RWPE1 (cell line): ENCODE measurements at regions not wholly inside any gene's neighbourhood (a gene's known extent, or its start where the extent isn't known, plus 50 kb on each side); places are given as distances from the start of the nearest gene placed in this dataset.

ENCODE experiments used
- CTCF ChIA-PET: fragments of 350-600 bp; sonication (Branson Sonifier 250); formaldehyde crosslinking; extraction: SDS; loops from one replicate; lab custom pipeline; 2021; lab: Yijun Ruan, JAX
- POLR2A ChIA-PET: fragments of 400-600 bp; formaldehyde crosslinking; extraction: SDS; loops from one replicate; lab custom pipeline; 2020; ENCODE audit warnings: antibody characterized with exemption; ENCODE audit not compliant: low non-redundant PET; lab: Yijun Ruan, JAX
- DNase-seq: peaks from one replicate; pipeline ENCODE4 v3.0.0; 2012; ENCODE audit warnings: low spot score
- H3K27ac ChIP-seq: fragments of 450-650 bp; 2 replicates; pipeline ENCODE4 v1.5.1; 2017
- TF ChIP-seq, protein P1 (sequence below): fragments of 450-650 bp; conservative IDR thresholded peaks from 2 replicates; pipeline ENCODE4 v1.5.1; 2017; ENCODE audit warnings: low read depth, mild to moderate bottlenecking

DNA sequence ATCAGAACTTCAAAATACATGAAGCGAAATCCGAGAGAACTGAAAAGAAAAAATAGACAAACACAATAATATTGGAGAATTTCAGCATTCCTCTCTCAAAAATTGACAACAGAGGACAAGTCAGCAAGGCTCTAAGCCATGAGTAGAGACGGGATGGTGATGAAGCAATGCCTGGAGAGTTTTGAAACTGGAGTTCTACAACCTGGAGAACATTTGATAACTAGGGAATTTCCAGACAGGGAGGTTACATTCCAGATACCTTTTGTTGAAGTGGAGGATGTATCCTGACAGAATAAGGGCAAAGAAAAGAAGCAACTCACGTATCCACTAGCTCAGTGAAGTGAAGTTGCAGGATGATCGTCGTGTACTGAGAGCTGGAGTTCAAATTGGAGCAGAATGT is 291.4 kb downstream of the CTTN start:
- TF ChIP-seq, protein P1, sequence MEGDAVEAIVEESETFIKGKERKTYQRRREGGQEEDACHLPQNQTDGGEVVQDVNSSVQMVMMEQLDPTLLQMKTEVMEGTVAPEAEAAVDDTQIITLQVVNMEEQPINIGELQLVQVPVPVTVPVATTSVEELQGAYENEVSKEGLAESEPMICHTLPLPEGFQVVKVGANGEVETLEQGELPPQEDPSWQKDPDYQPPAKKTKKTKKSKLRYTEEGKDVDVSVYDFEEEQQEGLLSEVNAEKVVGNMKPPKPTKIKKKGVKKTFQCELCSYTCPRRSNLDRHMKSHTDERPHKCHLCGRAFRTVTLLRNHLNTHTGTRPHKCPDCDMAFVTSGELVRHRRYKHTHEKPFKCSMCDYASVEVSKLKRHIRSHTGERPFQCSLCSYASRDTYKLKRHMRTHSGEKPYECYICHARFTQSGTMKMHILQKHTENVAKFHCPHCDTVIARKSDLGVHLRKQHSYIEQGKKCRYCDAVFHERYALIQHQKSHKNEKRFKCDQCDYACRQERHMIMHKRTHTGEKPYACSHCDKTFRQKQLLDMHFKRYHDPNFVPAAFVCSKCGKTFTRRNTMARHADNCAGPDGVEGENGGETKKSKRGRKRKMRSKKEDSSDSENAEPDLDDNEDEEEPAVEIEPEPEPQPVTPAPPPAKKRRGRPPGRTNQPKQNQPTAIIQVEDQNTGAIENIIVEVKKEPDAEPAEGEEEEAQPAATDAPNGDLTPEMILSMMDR: no peak
- DNase-seq: no peak
- H3K27ac ChIP-seq: no peak overlapping the region
- POLR2A ChIA-PET: no interaction called here
- CTCF ChIA-PET: interaction anchor here (0.6 kb wide), 1 partner anchor 26 kb away, joined by 4 read pairs; no protein-coding TSS in a partner anchor

DNA sequence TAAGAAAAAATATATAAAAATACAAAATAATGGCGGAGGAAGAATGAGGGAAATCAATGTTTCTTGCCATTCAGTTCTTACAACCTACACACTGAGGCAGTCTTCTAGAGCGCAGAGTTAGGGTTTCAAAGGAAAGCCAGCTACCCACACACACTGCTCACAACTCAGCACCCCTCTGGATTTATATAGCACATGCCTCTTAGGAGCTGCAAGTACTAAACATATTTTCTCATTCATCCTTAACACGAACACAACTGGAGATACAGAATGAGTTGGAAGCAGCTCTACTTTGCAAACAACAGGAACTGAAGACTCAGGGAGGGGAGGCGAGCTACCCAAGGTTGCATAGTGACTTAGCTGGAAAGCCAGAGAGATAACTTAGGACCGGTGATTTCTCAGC is 293.8 kb downstream of the CTTN start:
- no peak for DNase-seq
- no peak overlapping the region for H3K27ac ChIP-seq
- TF ChIP-seq, protein P1: no peak
- POLR2A ChIA-PET: no interaction called here
- CTCF ChIA-PET: no interaction called here

DNA sequence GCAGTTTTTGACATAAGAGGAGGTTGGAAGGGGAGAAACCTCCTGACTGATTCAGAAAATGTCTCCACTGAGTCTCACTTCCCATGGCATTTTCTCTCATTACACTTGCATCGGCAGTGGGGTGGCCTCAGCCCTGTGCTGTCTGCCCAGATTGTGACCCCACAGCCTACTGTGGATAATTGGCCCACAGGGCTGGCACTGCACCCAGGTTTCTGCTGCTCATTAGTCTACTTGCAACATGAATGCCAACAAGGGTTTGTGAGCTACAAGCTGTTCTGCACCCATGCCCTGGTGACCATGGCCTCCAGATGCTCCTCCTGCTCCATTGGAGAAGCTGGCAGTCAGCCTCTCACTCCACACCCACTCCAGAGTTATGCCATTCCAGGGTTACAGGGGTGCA is 296.0 kb downstream of the CTTN start:
- ChIA-PET POLR2A (no interaction called here), CTCF (interaction anchor here (0.6 kb wide), 1 partner anchor 697 kb away, joined by 3 read pairs; no protein-coding TSS in a partner anchor)
- H3K27ac ChIP-seq: no peak overlapping the region
- no peak for DNase-seq
- TF ChIP-seq, protein P1: no peak

DNA sequence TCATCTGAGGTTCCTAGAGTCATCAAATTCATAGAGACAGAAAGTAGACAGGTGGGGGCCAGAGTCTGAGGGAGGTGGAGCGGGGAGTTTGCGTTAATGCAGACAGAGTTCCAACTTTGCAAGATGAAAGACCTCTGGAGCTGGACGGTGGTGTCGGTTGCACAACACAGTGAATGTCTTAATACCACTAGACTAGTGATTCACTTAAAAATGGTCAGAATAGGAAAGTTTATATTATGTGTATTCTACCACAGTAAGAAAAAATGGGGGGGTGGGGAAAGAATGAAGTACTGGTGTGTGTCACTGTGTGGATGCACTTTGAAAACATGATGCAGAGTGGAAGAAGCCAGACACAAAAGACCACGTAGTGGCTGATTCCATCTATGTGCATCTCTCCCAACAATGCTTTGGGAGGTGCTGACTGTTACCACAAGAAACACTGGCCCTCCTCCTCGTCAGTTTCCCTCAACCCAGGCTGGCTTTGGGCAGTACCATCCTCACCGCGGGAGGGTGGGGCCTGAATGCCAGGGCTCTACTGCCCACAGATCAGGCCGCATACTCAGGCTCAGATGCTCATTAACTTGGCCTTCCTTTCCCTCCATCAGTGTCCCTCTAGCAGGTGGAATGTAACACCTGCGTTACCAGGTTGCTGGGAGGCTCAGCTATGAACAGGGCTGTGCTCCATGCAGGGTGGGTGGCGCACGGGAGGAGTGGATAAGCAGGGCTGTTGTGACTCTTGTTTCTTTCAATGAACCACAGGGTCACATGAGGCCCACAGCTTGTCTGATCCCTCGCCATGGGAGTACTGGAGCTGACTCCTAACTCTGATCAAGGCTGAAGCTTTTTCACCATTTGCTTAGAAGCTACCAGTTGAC is 297.0 kb downstream of the CTTN start:
- CTCF ChIA-PET: interaction anchor here (0.6 kb wide), 1 partner anchor 697 kb away, joined by 3 read pairs; no protein-coding TSS in a partner anchor

DNA sequence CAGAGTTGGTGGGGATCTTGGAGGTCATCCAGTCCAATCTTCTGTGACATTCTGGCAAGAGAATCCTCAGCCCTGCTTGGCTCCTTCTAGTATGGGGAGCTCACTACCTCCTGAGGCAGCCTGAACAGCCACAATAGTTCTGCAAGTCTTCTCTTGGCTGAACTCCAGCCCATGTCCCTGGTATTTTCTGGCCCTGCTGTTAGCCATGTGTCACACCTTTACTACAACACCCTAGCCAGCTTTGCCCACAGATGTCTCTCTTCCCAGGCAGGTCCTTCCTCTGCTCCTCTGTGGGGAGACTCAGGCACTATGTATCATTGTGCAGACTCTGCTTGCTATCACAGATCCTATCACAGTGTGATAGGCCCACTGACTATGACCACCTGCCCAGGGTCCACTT is 297.7 kb downstream of the CTTN start:
- ChIA-PET POLR2A (no interaction called here), CTCF (no interaction called here)
- H3K27ac ChIP-seq: no peak overlapping the region
- DNase-seq: no peak
- TF ChIP-seq, protein P1: no peak

More for the DNA sequence above, 297.0 kb downstream of the CTTN start:
- POLR2A ChIA-PET: no interaction called here
- TF ChIP-seq, protein P1: no peak
- DNase-seq: no peak
- H3K27ac ChIP-seq: no peak overlapping the region

DNA sequence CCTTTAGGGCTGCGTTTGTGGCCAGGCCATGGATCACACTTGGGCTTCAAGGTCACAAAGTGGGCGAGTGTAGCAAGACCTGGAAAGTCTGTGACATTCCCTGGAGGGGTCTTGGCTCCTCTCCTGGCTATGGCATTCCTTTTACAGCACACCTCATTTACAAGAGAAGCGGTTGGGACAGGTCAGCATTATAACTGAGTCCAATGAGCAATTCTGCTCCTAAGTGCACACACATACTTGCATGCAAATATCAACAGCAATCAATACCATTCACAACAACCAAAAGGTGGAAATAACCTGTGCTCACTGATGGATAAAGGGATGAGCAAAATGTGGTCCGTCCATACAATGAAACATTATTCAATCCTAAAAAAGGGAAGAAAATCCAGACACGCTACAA is 298.2 kb downstream of the CTTN start:
- POLR2A ChIA-PET: no interaction called here
- CTCF ChIA-PET: interaction anchor here (0.7 kb wide), 1 partner anchor 33 kb away, joined by 3 read pairs; no protein-coding TSS in a partner anchor
- DNase-seq: no peak
- H3K27ac ChIP-seq: no peak overlapping the region
- TF ChIP-seq, protein P1: no peak
